IMR-90 (cell line): ENCODE measurements at regions not wholly inside any gene's neighbourhood (a gene's known extent, or its start where the extent isn't known, plus 50 kb on each side); places are given as distances from the start of the nearest gene placed in this dataset.

Experiments
- CEBPB ChIP-seq: IDR thresholded peaks from 2 replicates; pipeline ENCODE4 v1.6.1; 2012; ENCODE audit warnings: low read depth, low read length, improper control_type of control experiment
- CHD1 ChIP-seq: IDR thresholded peaks from 2 replicates; pipeline ENCODE4 v1.6.1; 2012; ENCODE audit warnings: low read depth, low read length, improper control_type of control experiment
- CTCF ChIP-seq: conservative IDR thresholded peaks from 2 replicates; pipeline ENCODE4 v1.5.1; 2012; ENCODE audit warnings: mild to moderate bottlenecking, low read depth, low read length, improper control_type of control experiment
- FOS ChIP-seq: fragments of 150-350 bp; IDR thresholded peaks from 2 replicates; pipeline ENCODE4 v1.6.1; 2016; ENCODE audit warnings: low read depth, low read length
- MXI1 ChIP-seq: IDR thresholded peaks from 2 replicates; pipeline ENCODE4 v1.6.1; 2012; ENCODE audit warnings: low read depth, mild to moderate bottlenecking, low read length, moderate library complexity, borderline replicate concordance
- NFE2L2 ChIP-seq: fragments of 150-350 bp; IDR thresholded peaks from 2 replicates; pipeline ENCODE4 v1.6.1; 2016; ENCODE audit warnings: low read depth, mild to moderate bottlenecking, low read length
- POLR2A ChIP-seq: IDR thresholded peaks from 2 replicates; pipeline ENCODE4 v1.6.1; 2012; ENCODE audit warnings: mild to moderate bottlenecking, low read depth, low read length
- RAD21 ChIP-seq: IDR thresholded peaks from 2 replicates; pipeline ENCODE4 v1.6.1; 2012; ENCODE audit warnings: low read length, improper control_type of control experiment
- RCOR1 ChIP-seq: IDR thresholded peaks from 2 replicates; pipeline ENCODE4 v1.6.1; 2012; ENCODE audit warnings: mild to moderate bottlenecking, low read length, improper control_type of control experiment; ENCODE audit not compliant: insufficient replicate concordance
- SMC3 ChIP-seq: fragments of 150-350 bp; IDR thresholded peaks from 2 replicates; pipeline ENCODE4 v1.6.1; 2016; ENCODE audit warnings: low read depth, mild to moderate bottlenecking, antibody characterized with exemption, low read length, moderate library complexity
- USF2 ChIP-seq: fragments of 150-350 bp; IDR thresholded peaks from 2 replicates; pipeline ENCODE4 v1.6.1; 2017; ENCODE audit warnings: mild to moderate bottlenecking, antibody characterized with exemption, low read length, low read depth

- TF ChIP-seq CTCF (no peak), MXI1 (no peak), RAD21 (no peak), POLR2A (no peak), RCOR1 (no peak), USF2 (no peak), CEBPB (no peak), FOS (no peak), SMC3 (no peak), NFE2L2 (no peak), CHD1 (no peak)
These were observed 428.1 kb downstream of the MED13L start for GRCh38 chr12:115849262-115849943.
